ENCODE measurements at regions not wholly inside any gene's neighbourhood (a gene's known extent, or its start where the extent isn't known, plus 50 kb on each side); places are given as distances from the start of the nearest gene placed in this dataset.

GRCh38 chr13:107138486-107138885, 570.5 kb upstream of the ARGLU1 start:
- DNase-seq, result no peak

GRCh38 chr13:107133950-107134349, 566.0 kb upstream of the ARGLU1 start:
- DNase-seq, result no peak

- no peak for DNase-seq
Measured at GRCh38 chr13:107130566-107130965, 562.6 kb upstream of the ARGLU1 start.

GRCh38 chr13:107124730-107125129, 556.8 kb upstream of the ARGLU1 start:
- DNase-seq, result no peak

GRCh38 chr13:107124129-107124718, 556.3 kb upstream of the ARGLU1 start:
- no peak for DNase-seq

GRCh38 chr13:107121793-107122192, 553.9 kb upstream of the ARGLU1 start:
- DNase-seq, result no peak

GRCh38 chr13:107119989-107120881, 552.3 kb upstream of the ARGLU1 start:
- no peak for DNase-seq

- no peak for DNase-seq
Measured at GRCh38 chr13:107118506-107118905, 550.6 kb upstream of the ARGLU1 start.

- DNase-seq, result no peak
Measured at GRCh38 chr13:107117327-107118012, 549.5 kb upstream of the ARGLU1 start.

GRCh38 chr13:107113387-107113786, 545.5 kb upstream of the ARGLU1 start:
- DNase-seq, result no peak

- no peak for DNase-seq
Measured at GRCh38 chr13:107111248-107111647, 543.3 kb upstream of the ARGLU1 start.

- no peak for DNase-seq
Measured at GRCh38 chr13:107104631-107105030, 536.7 kb upstream of the ARGLU1 start.

- no peak for DNase-seq
Measured at GRCh38 chr13:107102676-107103075, 534.7 kb upstream of the ARGLU1 start.

GRCh38 chr13:107099661-107100060, 531.7 kb upstream of the ARGLU1 start:
- DNase-seq, result no peak

- DNase-seq, result no peak
Measured at GRCh38 chr13:107097916-107098315, 530.0 kb upstream of the ARGLU1 start.

- no peak for DNase-seq
Measured at GRCh38 chr13:107095876-107096275, 527.9 kb upstream of the ARGLU1 start.

- DNase-seq, result no peak
Measured at GRCh38 chr13:107091861-107092260, 523.9 kb upstream of the ARGLU1 start.

GRCh38 chr13:107091428-107091827, 523.5 kb upstream of the ARGLU1 start:
- DNase-seq, result no peak

GRCh38 chr13:107088061-107088460, 520.1 kb upstream of the ARGLU1 start:
- DNase-seq, result no peak

GRCh38 chr13:107079423-107080049, 511.6 kb upstream of the ARGLU1 start:
- peak in 1 of 58 donors; percentile 5 for DNase-seq

GRCh38 chr13:107078229-107078765, 510.4 kb upstream of the ARGLU1 start:
- DNase-seq, result no peak

- no peak for DNase-seq
Measured at GRCh38 chr13:107076801-107077200, 508.9 kb upstream of the ARGLU1 start.

Data from anterior cingulate cortex (tissue), 58 donors.